GM03348 (cell line): ENCODE measurements at regions not wholly inside any gene's neighbourhood (a gene's known extent, or its start where the extent isn't known, plus 50 kb on each side); places are given as distances from the start of the nearest gene placed in this dataset.

Source experiments
- DNase-seq: peaks from one replicate; pipeline ENCODE4 v3.0.0; 2012; ENCODE audit warnings: low spot score

- no peak for DNase-seq
These were observed 111.9 kb downstream of the MN1 start for GRCh38 chr22:27689664-27690063.

- DNase-seq = no peak
These were observed 111.0 kb downstream of the MN1 start for GRCh38 chr22:27690599-27690998.

GRCh38 chr22:27692243-27692642, 109.3 kb downstream of the MN1 start:
- peak; percentile 52 for DNase-seq

- no peak for DNase-seq
These were observed 105.6 kb downstream of the MN1 start for GRCh38 chr22:27695925-27696324.

- DNase-seq = no peak
These were observed 103.7 kb downstream of the MN1 start for GRCh38 chr22:27697888-27698287.
